Esophagus squamous epithelium (tissue), 4 donors: ENCODE measurements at regions not wholly inside any gene's neighbourhood (a gene's known extent, or its start where the extent isn't known, plus 50 kb on each side); places are given as distances from the start of the nearest gene placed in this dataset.

ENCODE experiments used
- POLR2A ChIP-seq, 4 donors: fragments of 450-650 bp; IDR thresholded peaks; one replicate each; pipeline ENCODE4 v1.6.1; 2017; ENCODE audit warnings: antibody characterized with exemption in 4 of 4, mild to moderate bottlenecking in 4 of 4, moderate library complexity in 3 of 4
- TF ChIP-seq, protein P1 (sequence below), 6 experiments: fragments of 450-650 bp in 4 of 6; fragments of 200-600 bp in 2 of 6; sonication (generic) in 2 of 6; IDR thresholded peaks; one replicate each; pipeline ENCODE4 v1.5.1; 2016 to 2019; ENCODE audit warnings: antibody characterized with exemption in 6 of 6, mild to moderate bottlenecking in 4 of 6, moderate library complexity in 4 of 6

DNA sequence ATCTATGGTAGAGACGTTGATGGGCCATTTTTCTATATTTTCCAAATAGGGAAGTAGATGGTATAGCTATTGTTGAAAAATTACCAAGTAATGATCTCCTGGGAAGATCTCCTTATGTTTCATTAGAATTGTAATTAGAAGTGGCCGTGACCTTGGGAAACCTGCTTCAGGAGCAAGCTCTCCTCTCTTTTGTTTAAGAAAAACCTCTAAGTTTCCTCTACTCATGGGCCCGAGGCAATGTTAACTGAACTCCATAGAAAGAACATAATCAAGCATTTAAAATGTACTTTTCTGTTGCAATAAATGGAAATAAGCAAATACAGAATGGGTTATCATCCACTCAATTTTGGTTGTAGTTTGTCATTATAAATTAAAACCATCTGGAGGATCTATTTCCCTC, 511.2 kb upstream of the MDFIC2 start:
- TF ChIP-seq, protein P1, sequence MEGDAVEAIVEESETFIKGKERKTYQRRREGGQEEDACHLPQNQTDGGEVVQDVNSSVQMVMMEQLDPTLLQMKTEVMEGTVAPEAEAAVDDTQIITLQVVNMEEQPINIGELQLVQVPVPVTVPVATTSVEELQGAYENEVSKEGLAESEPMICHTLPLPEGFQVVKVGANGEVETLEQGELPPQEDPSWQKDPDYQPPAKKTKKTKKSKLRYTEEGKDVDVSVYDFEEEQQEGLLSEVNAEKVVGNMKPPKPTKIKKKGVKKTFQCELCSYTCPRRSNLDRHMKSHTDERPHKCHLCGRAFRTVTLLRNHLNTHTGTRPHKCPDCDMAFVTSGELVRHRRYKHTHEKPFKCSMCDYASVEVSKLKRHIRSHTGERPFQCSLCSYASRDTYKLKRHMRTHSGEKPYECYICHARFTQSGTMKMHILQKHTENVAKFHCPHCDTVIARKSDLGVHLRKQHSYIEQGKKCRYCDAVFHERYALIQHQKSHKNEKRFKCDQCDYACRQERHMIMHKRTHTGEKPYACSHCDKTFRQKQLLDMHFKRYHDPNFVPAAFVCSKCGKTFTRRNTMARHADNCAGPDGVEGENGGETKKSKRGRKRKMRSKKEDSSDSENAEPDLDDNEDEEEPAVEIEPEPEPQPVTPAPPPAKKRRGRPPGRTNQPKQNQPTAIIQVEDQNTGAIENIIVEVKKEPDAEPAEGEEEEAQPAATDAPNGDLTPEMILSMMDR (IDR thresholded peaks at IDR 0.05): no peak
- TF ChIP-seq POLR2A (IDR thresholded peaks at IDR 0.05): no peak
